Ovary (tissue), 3 donors: ENCODE measurements at regions not wholly inside any gene's neighbourhood (a gene's known extent, or its start where the extent isn't known, plus 50 kb on each side); places are given as distances from the start of the nearest gene placed in this dataset.

Experiments
- CTCF ChIP-seq, 3 donors: fragments of 450-650 bp in 2 of 3; fragments of 200-600 bp in 1 of 3; IDR thresholded peaks; one replicate each; pipeline versions ENCODE4 v1.5.1 to v1.8.0; 2016 to 2022; ENCODE audit warnings: antibody characterized with exemption in 3 of 3, mild to moderate bottlenecking in 1 of 3
- EP300 ChIP-seq: sonication (generic); formaldehyde crosslinking; IDR thresholded peaks from one replicate; pipeline ENCODE4 v1.6.1; 2017; ENCODE audit warnings: antibody characterized with exemption
- POLR2A ChIP-seq: fragments of 450-650 bp; IDR thresholded peaks from one replicate; pipeline ENCODE4 v1.6.1; 2017; ENCODE audit warnings: antibody characterized with exemption, mild to moderate bottlenecking, moderate library complexity
- donor health status: DM: no; HTN: no; CAD: no.

- TF ChIP-seq CTCF (IDR thresholded peaks at IDR 0.05) (no peak), POLR2A (no peak), EP300 (no peak)
These were observed 353.1 kb downstream of the TMEM121 start for GRCh38 chr14:105879503-105879866.
